Osteoblast (primary cell): ENCODE measurements at regions not wholly inside any gene's neighbourhood (a gene's known extent, or its start where the extent isn't known, plus 50 kb on each side); places are given as distances from the start of the nearest gene placed in this dataset.

Experiments
- DNase-seq: peaks from one replicate; pipeline ENCODE4 v3.0.0; 2011; ENCODE audit warnings: low spot score, mixed read lengths; ENCODE audit not compliant: insufficient read length; ENCODE audit errors: missing footprints
- H2AFZ ChIP-seq: 2 replicates; pipeline ENCODE4 v1.6.0; 2011; ENCODE audit warnings: mild to moderate bottlenecking, low read length
- H3K27ac ChIP-seq: 2 replicates; pipeline ENCODE4 v1.5.1; 2011; ENCODE audit warnings: mild to moderate bottlenecking, low read depth, low read length, moderate library complexity
- H3K27me3 ChIP-seq: 2 replicates; pipeline ENCODE4 v1.6.0; 2012; ENCODE audit warnings: mild to moderate bottlenecking, control low read depth, inconsistent platforms, low read length, moderate library complexity; ENCODE audit not compliant: insufficient read depth
- H3K36me3 ChIP-seq: 2 replicates; pipeline ENCODE4 v1.5.1; 2011; ENCODE audit warnings: mild to moderate bottlenecking, low read length, control low read depth, moderate library complexity; ENCODE audit not compliant: insufficient read depth
- H3K4me1 ChIP-seq: 2 replicates; pipeline ENCODE4 v1.5.1; 2011; ENCODE audit warnings: mild to moderate bottlenecking, low read length, control low read depth, moderate library complexity; ENCODE audit not compliant: insufficient read depth
- H3K4me2 ChIP-seq: 2 replicates; pipeline ENCODE4 v1.6.0; 2011; ENCODE audit warnings: mild to moderate bottlenecking, low read length; ENCODE audit not compliant: insufficient read depth
- H3K4me3 ChIP-seq: fragments of 200-600 bp; sonication (generic); 3 replicates; pipeline ENCODE4 v1.5.1; 2012; ENCODE audit warnings: mild to moderate bottlenecking, low read length, inconsistent platforms; ENCODE audit not compliant: insufficient read depth
- H3K79me2 ChIP-seq: 2 replicates; pipeline ENCODE4 v1.6.0; 2012; ENCODE audit warnings: mild to moderate bottlenecking, low read length, control low read depth, inconsistent platforms; ENCODE audit not compliant: insufficient read depth
- H3K9me3 ChIP-seq: 2 replicates; pipeline ENCODE4 v1.5.1; 2011; ENCODE audit warnings: low read depth, low read length, control low read depth
- H4K20me1 ChIP-seq: 2 replicates; pipeline ENCODE4 v1.6.0; 2012; ENCODE audit warnings: mild to moderate bottlenecking, low read length, control low read depth; ENCODE audit not compliant: insufficient read depth
- TF ChIP-seq, protein P1 (sequence below): IDR thresholded peaks from 2 replicates; pipeline ENCODE4 v1.5.1; 2011; ENCODE audit warnings: mild to moderate bottlenecking, low read depth, low read length, moderate library complexity; ENCODE audit errors: extremely low read depth

DNA sequence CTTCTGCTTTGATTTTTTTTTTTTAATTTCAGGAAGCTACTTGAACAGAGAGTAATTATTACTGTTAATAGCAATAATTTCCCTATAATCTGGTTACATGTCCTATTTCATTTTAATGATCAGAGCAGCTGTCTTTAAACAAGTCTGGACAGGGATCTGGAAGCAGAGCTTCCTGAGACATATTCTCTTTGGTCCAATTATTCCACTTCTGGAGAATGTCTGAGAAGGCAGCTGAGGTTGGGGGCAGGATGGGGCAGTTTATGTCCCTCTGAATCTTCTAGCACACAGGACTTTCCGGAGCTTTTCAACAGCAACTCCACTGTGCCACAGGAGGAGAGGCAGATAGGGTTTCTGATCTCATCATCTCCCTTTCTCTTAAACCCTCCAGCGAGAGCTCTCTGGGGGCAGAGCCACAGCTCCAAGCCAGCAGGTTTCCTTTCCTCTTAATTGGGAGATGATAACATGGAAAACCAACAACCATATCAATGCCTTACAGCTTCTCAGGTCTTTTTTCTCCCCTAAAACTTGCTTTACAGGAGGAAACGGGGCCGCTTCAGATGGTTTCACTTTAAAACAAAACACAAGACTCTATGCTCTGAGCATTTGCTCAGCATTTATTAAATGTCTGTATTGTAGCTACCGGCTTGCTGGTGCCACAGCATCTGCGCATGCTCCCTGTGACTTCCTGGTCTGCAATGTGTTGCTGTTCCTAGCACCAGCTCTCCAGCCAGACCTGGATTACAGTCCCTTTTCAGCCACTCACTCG is 425.7 kb upstream of the USP24 start:
- Histone ChIP-seq H3K4me1 (peaks cover 25% of the 10 kb centered on the region), H3K27ac (peak overlapping the region; percentile 64), H3K36me3 (no peaks in the 10 kb centered on the region), H3K27me3 (no peaks in the 10 kb centered on the region), H3K4me3 (peak overlapping the region; percentile 64), H3K9me3 (no peaks in the 10 kb centered on the region), H3K79me2 (no peaks in the 10 kb centered on the region), H4K20me1 (no peaks in the 10 kb centered on the region), H2AFZ (peak overlapping the region; percentile 83), H3K4me2 (peak overlapping the region; percentile 79)
- peak; percentile 84 for DNase-seq
- TF ChIP-seq, protein P1, sequence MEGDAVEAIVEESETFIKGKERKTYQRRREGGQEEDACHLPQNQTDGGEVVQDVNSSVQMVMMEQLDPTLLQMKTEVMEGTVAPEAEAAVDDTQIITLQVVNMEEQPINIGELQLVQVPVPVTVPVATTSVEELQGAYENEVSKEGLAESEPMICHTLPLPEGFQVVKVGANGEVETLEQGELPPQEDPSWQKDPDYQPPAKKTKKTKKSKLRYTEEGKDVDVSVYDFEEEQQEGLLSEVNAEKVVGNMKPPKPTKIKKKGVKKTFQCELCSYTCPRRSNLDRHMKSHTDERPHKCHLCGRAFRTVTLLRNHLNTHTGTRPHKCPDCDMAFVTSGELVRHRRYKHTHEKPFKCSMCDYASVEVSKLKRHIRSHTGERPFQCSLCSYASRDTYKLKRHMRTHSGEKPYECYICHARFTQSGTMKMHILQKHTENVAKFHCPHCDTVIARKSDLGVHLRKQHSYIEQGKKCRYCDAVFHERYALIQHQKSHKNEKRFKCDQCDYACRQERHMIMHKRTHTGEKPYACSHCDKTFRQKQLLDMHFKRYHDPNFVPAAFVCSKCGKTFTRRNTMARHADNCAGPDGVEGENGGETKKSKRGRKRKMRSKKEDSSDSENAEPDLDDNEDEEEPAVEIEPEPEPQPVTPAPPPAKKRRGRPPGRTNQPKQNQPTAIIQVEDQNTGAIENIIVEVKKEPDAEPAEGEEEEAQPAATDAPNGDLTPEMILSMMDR = no peak

DNA sequence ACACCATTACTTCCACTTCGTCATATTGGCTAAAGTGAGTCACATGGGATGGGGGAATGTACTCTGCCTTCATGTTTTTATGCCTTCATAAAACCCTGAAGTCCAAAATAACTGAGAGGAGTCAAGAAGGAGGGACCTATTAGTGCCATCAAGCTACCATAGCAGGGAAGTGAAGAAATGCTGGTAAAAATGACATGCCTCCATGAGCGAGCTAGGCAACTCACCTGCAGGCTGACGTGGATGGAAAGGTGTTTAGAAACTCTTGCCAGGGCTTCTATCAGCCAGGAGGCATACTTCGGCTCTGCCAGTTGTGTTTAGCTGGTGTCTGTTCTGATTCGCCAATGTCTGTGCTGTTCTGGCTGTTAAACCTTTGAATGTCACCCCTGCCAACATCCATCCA is 424.4 kb upstream of the USP24 start:
- Histone ChIP-seq H3K27me3 (no peaks in the 10 kb centered on the region), H2AFZ (no peak overlapping the region), H3K36me3 (no peaks in the 10 kb centered on the region), H4K20me1 (no peaks in the 10 kb centered on the region), H3K27ac (no peak overlapping the region), H3K4me3 (no peak overlapping the region), H3K4me1 (peaks cover 38% of the 10 kb centered on the region), H3K79me2 (no peaks in the 10 kb centered on the region), H3K4me2 (no peak overlapping the region), H3K9me3 (no peaks in the 10 kb centered on the region)
- TF ChIP-seq, protein P1 = no peak
- DNase-seq = no peak

DNA sequence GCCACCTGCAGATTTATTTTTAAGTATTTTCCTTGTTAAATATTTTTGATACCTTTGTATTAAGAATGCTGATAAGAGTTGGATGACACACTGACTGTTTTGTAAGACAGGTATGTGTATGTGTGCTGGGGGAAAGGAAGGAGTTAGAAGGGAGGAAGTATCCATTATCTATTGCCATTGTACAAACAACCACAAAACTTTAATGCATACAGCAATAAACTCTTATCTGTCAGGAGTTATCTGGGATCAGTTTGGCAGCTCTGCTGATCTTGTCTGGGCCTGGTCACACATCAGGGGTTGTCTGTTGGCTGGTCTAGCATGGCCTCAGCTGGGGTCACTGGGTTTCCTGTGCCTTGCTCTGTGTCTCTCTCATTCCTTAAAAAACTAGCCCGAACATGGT is 423.9 kb upstream of the USP24 start:
- Histone ChIP-seq H3K27me3 (no peaks in the 10 kb centered on the region), H4K20me1 (no peaks in the 10 kb centered on the region), H3K27ac (no peak overlapping the region), H3K4me1 (peaks cover 40% of the 10 kb centered on the region), H3K79me2 (no peaks in the 10 kb centered on the region), H3K36me3 (no peaks in the 10 kb centered on the region), H3K9me3 (no peaks in the 10 kb centered on the region), H2AFZ (no peak overlapping the region), H3K4me3 (no peak overlapping the region), H3K4me2 (no peak overlapping the region)
- DNase-seq = no peak
- TF ChIP-seq, protein P1 = no peak

DNA sequence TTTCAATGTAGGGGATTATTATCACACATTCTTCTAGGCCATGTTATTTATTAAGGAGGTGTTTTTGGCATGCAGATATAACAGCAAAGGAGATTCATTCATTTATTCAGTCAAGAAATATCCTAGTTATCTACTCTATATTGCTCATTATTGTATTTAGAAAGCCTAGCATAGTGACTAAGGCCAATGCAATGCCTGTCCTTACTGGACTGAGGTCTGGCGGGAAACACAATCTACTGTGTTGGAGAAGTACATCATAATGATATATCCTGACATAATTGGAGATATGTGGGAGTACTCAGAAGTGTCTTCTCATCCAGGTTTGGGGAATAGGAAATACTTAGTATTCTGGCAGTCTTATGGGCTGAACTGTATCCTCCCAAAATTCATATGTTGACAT is 421.5 kb upstream of the USP24 start:
- H2AFZ ChIP-seq = no peak overlapping the region
- H3K79me2 ChIP-seq = no peaks in the 10 kb centered on the region
- H3K4me2 ChIP-seq = peak overlapping the region; percentile 32
- no peaks in the 10 kb centered on the region for H3K9me3 ChIP-seq
- TF ChIP-seq, protein P1 = no peak
- no peaks in the 10 kb centered on the region for H4K20me1 ChIP-seq
- DNase-seq = peak; percentile 48
- H3K27me3 ChIP-seq = no peaks in the 10 kb centered on the region
- no peaks in the 10 kb centered on the region for H3K36me3 ChIP-seq
- no peak overlapping the region for H3K4me3 ChIP-seq
- H3K4me1 ChIP-seq = peaks cover 55% of the 10 kb centered on the region
- peak overlapping the region; percentile 86 for H3K27ac ChIP-seq
